ENCODE measurements at regions not wholly inside any gene's neighbourhood (a gene's known extent, or its start where the extent isn't known, plus 50 kb on each side); places are given as distances from the start of the nearest gene placed in this dataset.

GRCh38 chr1:60265560-60266535 is 192.3 kb upstream of the C1orf87 start:
- no peak for TF ChIP-seq CTCF (conservative IDR thresholded peaks at IDR 0.05)
- no peak for TF ChIP-seq EZH2 (IDR thresholded peaks at IDR 0.05; ENCODE audit: low read depth)
